HT1080 (cell line): ENCODE measurements at regions not wholly inside any gene's neighbourhood (a gene's known extent, or its start where the extent isn't known, plus 50 kb on each side); places are given as distances from the start of the nearest gene placed in this dataset.
"Not testable (repeated sequence)": the region's sequence is repeated elsewhere in the genome, so short reads cannot be mapped to it uniquely, and the experiment has no call there.

Experiments
- DNase-seq: peaks from one replicate; pipeline ENCODE4 v3.0.0-alpha.2; 2015; ENCODE audit warnings: low read depth

DNA sequence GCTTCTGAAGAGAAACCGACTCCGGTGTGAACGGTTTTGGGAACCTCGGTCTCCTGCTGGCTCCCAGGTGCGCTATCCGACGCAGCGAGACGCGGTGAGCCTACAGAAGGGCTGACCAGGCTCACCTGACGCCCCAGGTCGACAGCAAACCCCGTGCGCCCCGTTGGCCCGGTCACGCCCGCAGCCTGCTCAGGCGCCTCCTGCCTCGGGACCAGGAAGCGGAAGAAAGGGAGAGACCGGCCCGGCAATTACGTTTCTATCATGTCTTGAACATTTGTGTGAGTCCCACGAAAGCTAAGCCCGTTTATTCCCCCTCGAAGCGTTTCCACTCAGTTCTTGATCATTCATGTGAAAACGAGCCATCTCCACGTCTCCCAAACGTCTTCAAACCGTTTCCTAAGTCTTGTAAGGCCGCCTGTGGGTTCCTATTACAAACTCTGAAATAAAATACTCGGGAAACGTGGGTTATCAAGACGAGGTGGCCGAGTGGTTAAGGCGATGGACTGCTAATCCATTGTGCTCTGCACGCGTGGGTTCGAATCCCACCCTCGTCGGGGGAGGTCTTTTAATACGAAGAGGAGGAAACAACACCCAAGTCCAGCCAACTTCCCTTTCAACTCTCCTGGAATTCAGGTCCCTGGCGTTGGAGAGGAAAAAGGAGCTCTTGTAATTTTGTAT lies 150.5 kb upstream of the PRSS16 start:
- peak; percentile 88 for DNase-seq

DNA sequence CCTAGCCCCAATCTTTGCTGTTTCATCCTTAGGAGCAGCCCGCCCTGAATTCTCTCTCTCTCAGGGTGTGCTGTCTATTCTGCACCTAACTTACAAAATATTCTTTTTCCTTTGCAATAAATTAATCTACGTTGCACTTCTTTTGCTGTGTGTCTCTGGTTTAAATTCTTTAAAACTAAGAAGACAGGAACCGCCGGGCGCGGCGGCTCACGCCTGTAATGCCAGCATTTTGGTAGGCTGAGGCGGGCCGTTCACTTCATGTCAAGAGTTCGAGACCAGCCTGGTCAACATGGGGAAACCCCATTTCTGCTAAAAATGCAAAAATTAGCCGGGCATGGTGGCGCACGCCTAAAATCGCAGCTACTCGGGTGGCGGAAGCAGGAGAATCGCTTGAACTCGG lies 148.5 kb upstream of the PRSS16 start:
- no peak for DNase-seq

DNA sequence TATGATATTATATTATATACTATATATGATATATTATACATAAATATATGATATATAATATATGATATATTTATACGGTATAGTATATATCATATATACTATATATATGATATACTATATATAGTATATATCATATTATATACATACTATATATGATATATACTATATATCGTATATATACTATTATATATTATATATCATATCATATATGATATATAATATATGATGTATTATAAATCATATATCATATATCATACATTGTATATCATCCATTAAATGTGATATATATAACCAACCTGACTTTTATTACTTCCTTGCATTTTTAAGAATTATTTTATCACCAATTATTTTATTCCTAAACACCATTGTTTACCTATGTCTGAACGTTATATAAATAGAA lies 146.6 kb upstream of the PRSS16 start:
- no peak for DNase-seq

DNA sequence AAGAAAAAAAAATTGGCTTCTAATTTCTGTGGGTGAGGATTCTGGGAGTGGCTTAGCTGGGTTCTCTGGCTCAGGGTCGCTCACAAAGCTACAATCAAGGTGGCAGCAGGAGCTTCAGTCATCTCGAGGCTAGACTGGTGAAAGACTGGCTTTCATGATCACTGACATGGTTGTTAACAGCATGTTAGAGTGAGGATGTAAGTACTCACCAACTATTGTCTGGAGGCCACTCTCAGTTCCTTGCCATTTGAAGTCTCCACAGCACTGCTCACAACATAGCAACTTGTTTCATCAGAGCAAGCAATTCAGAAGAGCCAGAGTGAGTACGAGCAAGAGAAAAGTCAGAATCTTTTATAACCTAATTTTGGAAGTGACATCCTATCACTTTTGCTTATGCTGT lies 145.7 kb upstream of the PRSS16 start:
- no peak for DNase-seq

DNA sequence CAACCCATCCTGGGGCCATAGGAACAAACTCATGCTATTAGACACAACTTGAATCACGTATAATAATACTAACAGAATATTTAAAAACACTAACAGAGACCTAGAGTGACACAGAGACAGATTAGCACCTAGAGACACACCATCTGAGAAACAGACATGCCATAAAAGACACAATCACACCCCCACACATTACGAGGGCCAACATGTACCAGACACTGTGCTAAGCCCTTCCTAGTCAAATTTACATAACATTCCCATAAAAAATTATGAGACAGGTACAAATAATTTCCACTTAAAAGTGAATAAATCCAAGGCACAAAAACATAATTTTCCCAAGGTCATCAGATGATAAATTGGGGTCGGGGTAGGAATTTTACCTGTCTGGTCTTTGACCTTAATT lies 141.1 kb upstream of the PRSS16 start:
- DNase-seq = no peak

DNA sequence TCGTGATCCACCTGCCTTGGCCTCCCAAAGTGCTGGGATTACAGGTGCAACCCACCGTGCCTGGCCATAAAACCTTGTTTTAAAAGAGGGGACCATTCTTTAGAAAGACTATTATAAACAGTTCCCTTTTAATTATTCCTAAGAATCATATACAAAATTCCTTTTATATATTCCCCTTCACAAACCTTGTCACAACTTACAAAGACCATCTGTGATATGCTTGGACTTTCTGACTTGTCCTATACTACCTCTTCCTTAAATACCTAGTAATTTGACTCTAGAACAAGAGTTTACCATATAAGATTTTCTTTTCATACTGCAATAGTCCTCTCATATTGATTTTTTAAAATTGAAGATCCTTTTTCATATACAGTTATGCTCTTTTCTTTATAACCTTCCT lies 135.8 kb upstream of the PRSS16 start:
- no peak for DNase-seq

DNA sequence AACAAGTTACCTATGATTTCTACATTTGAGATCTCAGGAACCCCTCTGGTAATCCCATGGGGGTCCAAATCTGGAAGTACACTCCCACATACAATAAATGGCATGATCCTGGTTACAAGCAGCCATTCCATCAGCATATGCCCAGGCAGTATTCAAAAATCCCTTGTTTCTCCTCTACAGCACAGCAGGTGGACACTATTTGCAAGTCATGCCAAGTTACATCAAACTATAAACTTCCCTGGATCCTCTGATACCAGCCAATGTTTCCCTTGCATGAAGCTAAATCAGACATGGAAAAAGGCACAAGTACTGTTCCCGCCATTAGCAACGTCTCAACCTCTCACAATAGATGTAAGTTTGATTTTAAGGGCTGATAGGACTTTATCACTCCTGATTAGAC lies 134.5 kb upstream of the PRSS16 start:
- no peak for DNase-seq

DNA sequence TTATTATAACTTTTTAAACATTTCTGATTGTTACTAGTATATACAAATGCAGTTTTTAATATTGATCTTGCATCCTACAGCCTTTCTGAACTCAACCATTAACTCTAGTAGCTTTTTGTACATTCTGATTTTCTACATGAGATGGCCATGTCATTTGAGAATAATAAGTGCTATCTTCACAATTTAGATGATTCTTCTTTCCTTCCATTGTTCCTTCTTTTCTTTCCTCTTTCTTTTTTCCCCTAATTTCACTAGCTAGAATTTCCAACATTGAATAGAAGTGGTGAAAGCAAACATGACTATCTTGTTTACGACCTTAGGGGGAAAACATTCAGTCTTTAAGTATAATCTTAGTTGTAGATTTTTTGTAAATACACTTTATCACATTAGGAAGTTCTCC lies 128.2 kb upstream of the PRSS16 start:
- no peak for DNase-seq

DNA sequence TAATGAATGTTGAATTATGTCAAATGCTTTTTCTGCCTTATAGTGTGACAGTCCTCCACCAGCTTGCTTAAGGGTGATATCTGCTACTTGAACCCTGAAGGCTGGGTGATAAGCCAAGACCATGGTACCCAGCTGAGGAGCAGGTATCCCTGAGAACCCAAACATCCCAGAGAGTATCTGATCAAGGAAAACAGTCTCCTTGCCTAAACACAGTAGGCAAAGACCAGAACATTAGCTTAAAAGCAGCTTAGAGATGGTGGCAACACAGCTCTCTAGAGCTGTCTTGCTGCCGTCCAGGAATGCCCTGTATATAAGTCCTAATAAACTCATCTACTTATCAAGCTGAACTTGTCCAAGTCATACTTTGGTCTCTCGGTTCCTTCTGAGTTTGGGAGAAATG lies 127.7 kb upstream of the PRSS16 start:
- DNase-seq = no peak

DNA sequence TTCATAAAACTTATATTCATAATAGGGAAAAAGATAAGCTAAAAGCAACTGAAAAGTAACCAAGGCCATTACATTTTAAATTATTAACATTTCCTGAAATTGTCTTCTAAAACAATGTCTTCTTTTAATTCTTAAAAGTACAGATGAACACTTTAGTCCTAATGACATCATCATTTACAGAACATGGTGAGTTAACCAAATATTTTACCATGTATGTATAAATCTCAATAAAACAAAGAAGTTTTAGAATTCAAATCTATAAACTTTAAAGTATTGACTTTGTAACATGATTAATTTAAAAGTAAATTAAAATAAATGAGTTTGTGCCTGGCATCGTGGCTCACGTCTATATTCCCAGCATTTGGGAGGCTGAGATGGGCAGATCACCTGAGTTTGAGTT lies 125.9 kb upstream of the PRSS16 start:
- DNase-seq = no peak

DNA sequence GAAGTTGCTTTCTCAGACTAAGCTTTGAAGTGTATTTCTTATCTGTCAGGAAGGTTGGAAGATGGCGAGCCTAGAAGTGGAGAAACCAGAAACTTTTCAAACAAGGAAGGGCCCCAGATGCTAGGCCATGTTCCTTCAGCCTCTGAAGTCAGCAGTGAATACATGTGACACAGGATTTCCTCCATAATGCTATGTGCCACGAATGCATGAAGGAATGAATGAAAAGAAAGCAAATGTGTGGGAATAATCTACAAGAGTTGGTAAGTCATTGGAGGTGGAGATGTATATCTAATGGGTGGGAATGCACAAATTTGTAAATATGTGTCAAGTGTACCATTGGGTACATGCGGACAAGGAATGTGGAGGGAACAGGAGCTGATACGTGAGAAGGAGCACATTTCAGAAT lies 123.2 kb upstream of the PRSS16 start:
- no peak for DNase-seq

DNA sequence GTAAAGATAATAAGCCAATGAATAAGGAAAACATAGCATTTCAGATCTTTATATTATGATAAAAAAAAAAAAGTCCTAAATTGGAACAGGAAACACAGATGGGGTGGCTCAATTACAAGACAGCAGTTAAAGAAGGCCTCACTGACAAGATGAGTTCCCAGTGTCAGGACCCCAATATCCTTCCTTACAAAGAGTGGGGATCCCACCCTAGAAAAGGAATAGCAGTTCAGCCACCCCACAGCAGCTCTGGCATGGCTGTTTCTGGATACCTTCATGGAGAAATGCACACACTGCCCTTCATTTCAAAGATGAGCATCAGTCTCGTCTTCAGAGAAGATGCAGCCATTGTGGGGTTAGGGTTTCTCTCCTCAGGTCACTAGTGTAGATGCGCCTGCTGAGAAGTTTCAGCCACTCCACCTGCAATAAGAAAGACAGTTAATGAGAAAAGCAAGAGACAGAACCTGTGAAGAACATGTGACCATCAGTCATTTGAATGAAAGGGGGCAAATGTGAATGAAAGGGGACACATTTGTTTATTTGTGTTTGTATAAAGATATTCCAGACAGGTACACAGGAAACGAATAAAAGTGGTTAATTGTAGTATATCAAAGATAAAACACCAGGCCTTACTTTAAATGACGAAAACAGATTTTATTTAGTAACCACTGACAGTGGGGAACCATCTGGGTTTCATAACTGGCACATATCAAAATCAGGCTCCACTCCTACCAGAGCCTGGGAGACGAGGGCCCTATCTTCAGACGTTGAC lies 121.3 kb upstream of the PRSS16 start:
- no peak for DNase-seq

DNA sequence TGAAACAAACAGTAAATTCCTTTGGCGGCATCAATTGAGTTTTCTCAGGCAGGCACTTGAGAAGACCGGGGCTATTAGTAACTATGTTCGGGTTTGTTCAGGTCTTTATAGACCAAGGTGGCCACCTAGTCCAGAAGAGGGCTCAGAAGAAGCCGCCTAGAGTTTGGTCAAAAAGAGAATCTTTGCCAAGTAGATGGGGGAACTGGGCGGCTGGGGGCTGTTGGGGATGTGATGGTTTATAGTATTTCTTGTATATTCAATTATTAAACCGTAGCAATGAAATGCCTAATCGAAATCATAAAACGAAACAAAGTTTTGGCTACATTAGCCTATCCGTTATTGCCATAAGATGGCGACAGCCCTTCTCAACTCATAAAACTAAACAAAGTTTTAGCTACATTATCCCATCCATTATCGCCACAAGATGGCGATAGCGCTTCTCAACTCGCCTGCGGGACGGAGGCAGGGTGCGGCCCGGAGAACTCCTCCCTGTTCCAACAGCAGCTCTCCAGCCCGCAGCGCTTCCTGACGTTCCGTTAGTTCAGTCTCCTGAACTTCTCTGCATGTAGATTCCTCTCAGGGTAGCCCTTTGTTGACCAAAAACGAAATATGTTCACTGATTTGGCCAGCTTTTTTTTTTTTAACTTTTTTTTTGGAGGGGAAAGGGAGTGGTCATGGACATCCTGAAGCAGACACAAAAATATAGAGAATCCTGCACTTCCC lies 120.5 kb upstream of the PRSS16 start:
- peak; percentile 90 for DNase-seq

DNA sequence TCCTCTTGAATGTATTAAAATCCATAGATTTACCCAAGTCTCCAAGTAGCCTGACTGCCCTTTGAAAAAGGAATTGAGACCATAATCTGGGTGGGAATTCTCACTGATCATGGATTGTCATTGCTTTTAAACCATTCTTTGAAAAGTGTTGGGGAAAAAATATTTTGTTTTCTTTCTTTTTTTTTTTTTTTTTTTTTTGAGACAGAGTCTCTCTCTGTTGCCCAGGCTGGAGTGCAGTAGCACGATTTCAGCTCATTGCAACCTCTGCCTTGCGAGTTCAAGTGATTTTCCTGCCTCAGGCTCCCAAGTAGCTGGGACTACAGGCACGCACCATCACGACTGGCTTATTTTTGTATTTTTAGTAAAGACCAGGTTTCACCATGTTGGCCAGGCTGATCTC lies 119.6 kb upstream of the PRSS16 start:
- not testable (repeated sequence) for DNase-seq

DNA sequence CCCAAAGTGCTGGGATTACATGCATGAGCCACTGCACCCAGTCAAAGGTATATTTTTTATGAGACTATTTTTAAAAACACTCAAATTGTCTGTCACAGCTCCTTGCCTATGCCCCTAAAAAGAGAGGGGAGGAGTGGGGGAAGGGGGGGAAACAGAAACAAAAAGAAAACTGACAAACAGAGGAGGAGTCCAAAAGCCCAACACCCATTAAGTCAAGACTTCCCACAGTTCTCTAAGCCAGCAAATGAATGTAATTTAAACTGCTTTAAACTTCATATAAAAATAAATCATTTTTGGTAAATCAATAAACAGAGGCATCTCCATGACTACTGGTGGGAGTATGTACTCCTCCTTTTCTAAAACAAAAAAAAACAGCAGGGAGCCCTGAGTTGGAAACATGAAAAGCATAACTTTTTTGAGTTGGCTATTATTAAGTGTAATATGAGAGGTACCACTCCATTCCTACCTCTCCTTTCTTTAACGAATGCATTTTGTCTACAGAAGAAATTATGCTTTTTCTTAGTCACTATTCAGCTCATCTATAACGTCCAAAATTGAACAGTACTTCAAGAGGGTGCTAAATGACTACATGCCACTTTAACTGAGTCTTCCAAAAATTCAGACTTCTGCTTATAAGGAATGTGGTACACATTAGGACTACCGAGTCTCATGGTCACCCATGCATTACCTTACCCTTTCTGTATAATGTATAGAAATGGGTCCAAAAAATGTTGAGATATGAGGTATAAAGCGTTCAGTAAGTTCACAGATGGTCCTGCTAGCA lies 119.0 kb upstream of the PRSS16 start:
- no peak for DNase-seq

DNA sequence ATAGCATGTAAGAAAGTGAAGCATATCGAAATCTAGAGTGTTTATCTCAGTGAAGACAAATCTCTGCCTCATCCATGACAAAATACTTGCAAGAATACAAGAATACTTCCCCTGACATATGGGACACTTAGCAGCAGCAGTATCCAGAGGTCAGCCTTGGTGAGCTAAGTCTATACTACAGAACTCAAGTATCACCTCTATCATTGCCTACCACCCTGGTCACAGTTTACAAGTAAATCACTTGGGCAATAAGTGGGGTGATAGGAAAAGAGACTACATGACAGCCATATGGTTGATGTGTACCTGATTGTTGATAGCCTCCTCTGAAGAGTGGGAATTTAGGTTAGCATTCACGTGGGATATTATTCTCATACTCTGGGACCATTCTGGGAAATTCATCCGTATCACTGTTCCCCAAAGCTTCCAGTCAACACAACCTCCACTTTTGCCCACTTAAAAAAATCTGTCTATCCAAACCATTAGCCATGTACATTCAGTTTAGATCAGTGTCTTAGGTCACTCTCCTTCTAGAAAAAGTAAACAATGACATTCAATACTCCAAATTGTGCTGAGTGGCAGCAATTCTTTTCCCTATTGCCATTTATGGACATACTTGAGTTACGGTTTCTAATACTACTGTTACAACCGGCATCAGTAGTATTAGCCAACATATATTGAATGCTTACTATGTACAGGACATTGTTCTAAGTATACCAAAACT lies 118.2 kb upstream of the PRSS16 start:
- DNase-seq = no peak

DNA sequence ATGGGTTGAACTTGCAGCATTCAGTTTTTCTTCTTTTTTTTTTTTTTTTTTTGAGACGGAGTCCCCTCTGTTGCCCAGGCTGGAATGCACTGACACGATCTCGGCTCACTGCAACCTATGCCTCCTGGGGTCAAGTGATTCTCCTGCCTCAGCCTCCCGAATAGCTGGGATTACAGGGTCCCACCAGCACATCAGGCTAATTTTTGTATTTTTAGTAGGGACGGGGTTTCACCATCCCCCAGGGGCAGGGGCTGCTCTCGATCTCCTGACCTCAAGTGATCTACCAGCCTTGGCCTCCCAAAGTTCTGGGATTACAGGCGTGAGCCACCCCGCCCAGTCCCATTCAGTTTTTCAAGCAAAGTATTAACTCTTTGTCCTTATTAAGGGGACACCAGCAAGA lies 117.6 kb upstream of the PRSS16 start:
- DNase-seq = no peak

DNA sequence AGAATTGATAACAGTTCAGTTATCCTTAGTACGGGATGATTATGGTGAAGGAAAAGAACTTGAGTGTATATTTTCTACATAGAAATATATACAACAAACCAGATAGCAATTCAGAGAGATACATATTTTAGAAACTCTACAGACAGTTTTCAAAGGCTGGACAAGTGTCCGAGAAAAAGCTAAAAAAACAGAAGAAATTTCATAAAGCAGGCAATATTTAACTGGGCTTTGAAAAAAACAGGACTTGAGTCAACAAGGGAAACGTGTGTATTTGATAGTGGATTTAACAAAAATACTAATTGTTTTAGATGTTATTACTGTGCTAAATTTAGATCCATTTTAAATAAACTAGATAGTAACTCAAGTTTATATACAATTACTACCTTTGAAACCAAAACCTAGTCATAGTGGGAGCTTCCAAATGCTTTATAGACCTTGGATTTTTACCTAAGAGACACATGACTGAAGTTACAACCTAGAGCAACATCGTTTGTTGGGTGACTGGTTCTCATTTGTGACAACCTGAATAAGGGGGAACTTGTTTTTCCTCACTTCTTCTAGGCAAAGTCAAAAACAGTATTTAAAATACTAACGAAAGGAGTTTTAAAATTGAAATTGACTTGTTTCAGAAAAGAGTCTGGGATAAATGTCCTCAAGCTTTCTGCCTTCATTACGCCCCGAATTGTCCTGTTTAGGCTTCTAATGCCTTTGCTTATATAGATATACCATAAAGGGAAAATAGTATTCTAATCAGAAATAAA lies 116.7 kb upstream of the PRSS16 start:
- no peak for DNase-seq

DNA sequence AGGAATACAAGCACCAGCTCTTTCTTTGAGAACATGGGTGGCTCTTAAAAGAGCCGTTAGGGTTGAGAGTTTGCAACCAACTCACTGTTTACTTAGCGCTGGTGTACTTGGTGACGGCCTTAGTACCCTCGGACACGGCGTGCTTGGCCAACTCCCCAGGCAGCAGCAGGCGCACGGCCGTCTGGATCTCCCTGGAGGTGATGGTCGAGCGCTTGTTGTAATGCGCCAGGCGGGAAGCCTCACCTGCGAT lies 115.3 kb upstream of the PRSS16 start:
- not testable (repeated sequence) for DNase-seq

DNA sequence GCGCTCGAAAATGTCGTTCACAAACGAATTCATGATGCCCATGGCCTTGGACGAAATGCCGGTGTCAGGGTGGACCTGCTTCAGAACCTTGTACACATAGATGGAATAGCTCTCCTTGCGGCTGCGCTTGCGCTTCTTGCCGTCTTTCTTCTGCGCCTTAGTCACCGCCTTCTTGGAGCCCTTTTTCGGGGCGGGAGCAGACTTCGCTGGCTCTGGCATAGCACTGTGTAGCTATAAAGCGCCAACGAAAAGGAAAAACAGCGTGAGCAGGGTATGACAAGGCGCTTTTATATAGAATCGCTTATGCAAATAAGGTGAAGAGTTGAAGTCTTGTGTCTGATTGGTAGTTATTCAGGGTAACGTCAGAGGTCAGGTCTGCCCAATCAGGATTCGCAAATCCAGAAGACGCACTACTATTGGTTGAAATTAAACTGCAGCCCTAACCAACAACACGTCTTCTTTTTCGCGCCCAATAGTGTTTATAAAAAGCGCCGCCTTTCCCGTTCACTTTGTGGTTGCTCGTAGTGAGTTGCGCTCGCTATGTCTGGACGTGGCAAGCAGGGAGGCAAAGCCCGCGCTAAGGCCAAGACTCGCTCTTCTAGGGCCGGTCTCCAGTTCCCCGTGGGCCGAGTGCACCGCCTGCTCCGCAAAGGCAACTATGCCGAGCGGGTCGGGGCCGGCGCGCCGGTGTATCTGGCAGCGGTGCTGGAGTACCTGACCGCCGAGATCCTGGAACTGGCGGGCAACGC lies 114.8 kb upstream of the PRSS16 start:
- DNase-seq = peak; percentile 100
